Kidney epithelial cell (primary cell): ENCODE measurements at regions not wholly inside any gene's neighbourhood (a gene's known extent, or its start where the extent isn't known, plus 50 kb on each side); places are given as distances from the start of the nearest gene placed in this dataset.

Experiments
- DNase-seq: peaks from one replicate; pipeline ENCODE4 v3.0.0-alpha.2; 2010; ENCODE audit warnings: low read depth
- H3K27me3 ChIP-seq: 2 replicates; pipeline ENCODE4 v1.6.0; 2011; ENCODE audit warnings: low read length; ENCODE audit not compliant: control insufficient read depth, insufficient read depth
- H3K36me3 ChIP-seq: 2 replicates; pipeline ENCODE4 v1.5.1; 2011; ENCODE audit warnings: low read length; ENCODE audit not compliant: control insufficient read depth, insufficient read depth
- H3K4me3 ChIP-seq: 2 replicates; pipeline ENCODE4 v1.5.1; 2011; ENCODE audit warnings: low read depth, mild to moderate bottlenecking, control low read depth, low read length
- CTCF ChIP-seq: IDR thresholded peaks from 2 replicates; pipeline ENCODE4 v1.5.1; 2011; ENCODE audit warnings: mild to moderate bottlenecking, moderate library complexity, low read length, control low read depth, inconsistent platforms; ENCODE audit not compliant: insufficient read depth, poor library complexity, severe bottlenecking

GRCh38 chr13:105965910-105966309 lies 569.6 kb downstream of the EFNB2 start:
- TF ChIP-seq CTCF, result no peak
- Histone ChIP-seq H3K27me3 (no peaks in the 10 kb centered on the region), H3K4me3 (no peak overlapping the region), H3K36me3 (no peaks in the 10 kb centered on the region)
- DNase-seq, result no peak

DNA sequence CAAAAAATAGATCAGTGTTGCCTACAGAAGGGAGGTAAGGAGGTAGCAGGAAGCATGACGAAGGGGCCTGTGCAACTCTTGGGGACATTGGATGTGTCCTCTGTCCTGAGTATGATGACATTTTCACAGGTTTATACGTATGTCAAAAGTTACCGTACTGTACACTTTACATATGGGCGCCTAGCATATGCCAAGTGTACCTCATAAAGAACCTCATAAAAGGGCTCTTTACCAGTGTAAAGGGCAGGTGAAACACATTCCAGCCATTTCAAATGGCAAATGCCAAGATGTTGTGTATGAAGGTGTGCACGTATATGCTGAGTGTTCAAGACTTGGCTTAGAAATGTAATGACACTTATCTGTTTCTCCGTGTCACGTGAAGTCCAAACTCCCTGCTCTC lies 573.4 kb downstream of the EFNB2 start:
- DNase-seq, result no peak
- Histone ChIP-seq H3K27me3 (no peaks in the 10 kb centered on the region), H3K4me3 (no peak overlapping the region), H3K36me3 (no peaks in the 10 kb centered on the region)
- no peak for TF ChIP-seq CTCF

- DNase-seq, result no peak
- Histone ChIP-seq H3K36me3 (no peaks in the 10 kb centered on the region), H3K27me3 (no peaks in the 10 kb centered on the region), H3K4me3 (no peak overlapping the region)
- no peak for TF ChIP-seq CTCF
These were observed 574.0 kb downstream of the EFNB2 start for GRCh38 chr13:105961438-105961837.

GRCh38 chr13:105960326-105960725 lies 575.1 kb downstream of the EFNB2 start:
- no peak for TF ChIP-seq CTCF
- no peaks in the 10 kb centered on the region for H3K36me3 ChIP-seq
- H3K4me3 ChIP-seq, result no peak overlapping the region
- DNase-seq, result no peak
- H3K27me3 ChIP-seq, result no peaks in the 10 kb centered on the region

GRCh38 chr13:105959876-105960275 lies 575.6 kb downstream of the EFNB2 start:
- no peak overlapping the region for H3K4me3 ChIP-seq
- TF ChIP-seq CTCF, result no peak
- no peaks in the 10 kb centered on the region for H3K36me3 ChIP-seq
- DNase-seq, result no peak
- no peaks in the 10 kb centered on the region for H3K27me3 ChIP-seq

GRCh38 chr13:105957769-105958438 lies 577.6 kb downstream of the EFNB2 start:
- no peak for TF ChIP-seq CTCF
- Histone ChIP-seq H3K4me3 (no peak overlapping the region), H3K36me3 (no peaks in the 10 kb centered on the region), H3K27me3 (no peaks in the 10 kb centered on the region)
- DNase-seq, result no peak
